ENCODE measurements at regions not wholly inside any gene's neighbourhood (a gene's known extent, or its start where the extent isn't known, plus 50 kb on each side); places are given as distances from the start of the nearest gene placed in this dataset.

GRCh38 chr18:1304392-1304992 is 399.8 kb downstream of the ADCYAP1 start:
- H3K27me3 ChIP-seq (ENCODE audit: insufficient read depth): no peaks in the 10 kb centered on the region
- DNase-seq: no peak
- no peak overlapping the region for H2AFZ ChIP-seq (ENCODE audit: low read depth)
- H3K27ac ChIP-seq (ENCODE audit: low read depth in 2 of 2, low read length in 1 of 2): no peak overlapping the region
- H3K9ac ChIP-seq: no peak overlapping the region
- H3K9me2 ChIP-seq: no peaks in the 10 kb centered on the region
- no peak overlapping the region for H3K4me2 ChIP-seq
- H3K4me3 ChIP-seq (ENCODE audit: low read depth in 2 of 2, low read length in 1 of 2): no peak overlapping the region
- no peaks in the 10 kb centered on the region for H3K4me1 ChIP-seq (ENCODE audit: control insufficient read depth in 1 of 2, insufficient read depth in 2 of 2, low read depth in 1 of 2, low read length in 1 of 2)
- ChIA-PET CTCF (no interaction called here), POLR2A (interaction anchor here (0.6 kb wide), 1 partner anchor 832 kb away, joined by 3 read pairs; no protein-coding TSS in a partner anchor)
- H3K9me3 ChIP-seq: no peaks in the 10 kb centered on the region
- no peaks in the 10 kb centered on the region for H3K79me2 ChIP-seq (ENCODE audit: insufficient read depth)
- no peaks in the 10 kb centered on the region for H4K20me1 ChIP-seq (ENCODE audit: insufficient read depth)
- no peaks in the 10 kb centered on the region for H3F3A ChIP-seq (replicated peaks; ENCODE audit: insufficient read depth)
- no peak for TF ChIP-seq ZBTB33 (IDR thresholded peaks at IDR 0.05; ENCODE audit: borderline replicate concordance, low read depth)
- TF ChIP-seq FOSL2 (IDR thresholded peaks at IDR 0.05; ENCODE audit: borderline replicate concordance, low read depth): no peak
- TF ChIP-seq FOXM1 (IDR thresholded peaks at IDR 0.05; ENCODE audit: low read depth): no peak
- TF ChIP-seq TAF1 (IDR thresholded peaks at IDR 0.05; ENCODE audit: borderline replicate concordance, low read depth, low read length): no peak
- no peak for TF ChIP-seq RAD21 (IDR thresholded peaks at IDR 0.05; ENCODE audit: low read length)
- no peak for TF ChIP-seq POLR2AphosphoS5 (IDR thresholded peaks at IDR 0.05; ENCODE audit: low read depth, low read length)
- no peak for TF ChIP-seq NRF1 (IDR thresholded peaks at IDR 0.05; ENCODE audit: low read depth, low read length)
- no peak for TF ChIP-seq GATA2 (CRISPR knock-in tag; IDR thresholded peaks at IDR 0.05)
- TF ChIP-seq RFX5 (IDR thresholded peaks at IDR 0.05; ENCODE audit: low read length): no peak
- TF ChIP-seq EZH2phosphoT487 (IDR thresholded peaks at IDR 0.05; ENCODE audit: borderline replicate concordance, low read depth): no peak
- no peaks in the 10 kb centered on the region for H3K36me3 ChIP-seq (replicated peaks in 1 of 2; ENCODE audit: control insufficient read depth in 1 of 2, insufficient read depth in 2 of 2, low read length in 1 of 2)
- 5% methylated on average over 4 of the region's 4 CpGs for WGBS (ENCODE audit: low lambda C conversion rate)

GRCh38 chr18:1306641-1307040 is 402.0 kb downstream of the ADCYAP1 start:
- no peak for DNase-seq
- Histone ChIP-seq H3K4me2 (no peak overlapping the region), H3K9ac (no peak overlapping the region), H2AFZ (ENCODE audit: low read depth) (no peak overlapping the region), H4K20me1 (ENCODE audit: insufficient read depth) (no peaks in the 10 kb centered on the region), H3F3A (replicated peaks; ENCODE audit: insufficient read depth) (no peaks in the 10 kb centered on the region), H3K36me3 (replicated peaks in 1 of 2; ENCODE audit: control insufficient read depth in 1 of 2, insufficient read depth in 2 of 2, low read length in 1 of 2) (no peaks in the 10 kb centered on the region), H3K9me2 (no peaks in the 10 kb centered on the region), H3K79me2 (ENCODE audit: insufficient read depth) (no peaks in the 10 kb centered on the region), H3K27ac (ENCODE audit: low read depth in 2 of 2, low read length in 1 of 2) (no peak overlapping the region), H3K9me3 (no peaks in the 10 kb centered on the region), H3K27me3 (ENCODE audit: insufficient read depth) (no peaks in the 10 kb centered on the region), H3K4me1 (ENCODE audit: control insufficient read depth in 1 of 2, insufficient read depth in 2 of 2, low read depth in 1 of 2, low read length in 1 of 2) (no peaks in the 10 kb centered on the region), H3K4me3 (ENCODE audit: low read depth in 2 of 2, low read length in 1 of 2) (no peak overlapping the region)
- WGBS (ENCODE audit: low lambda C conversion rate): 2% methylated on average over 2 of the region's 2 CpGs
- TF ChIP-seq RAD21 (IDR thresholded peaks at IDR 0.05; ENCODE audit: low read length): no peak
- no peak for TF ChIP-seq MXI1 (IDR thresholded peaks at IDR 0.05; ENCODE audit: low read depth, low read length)
- TF ChIP-seq, protein P1, sequence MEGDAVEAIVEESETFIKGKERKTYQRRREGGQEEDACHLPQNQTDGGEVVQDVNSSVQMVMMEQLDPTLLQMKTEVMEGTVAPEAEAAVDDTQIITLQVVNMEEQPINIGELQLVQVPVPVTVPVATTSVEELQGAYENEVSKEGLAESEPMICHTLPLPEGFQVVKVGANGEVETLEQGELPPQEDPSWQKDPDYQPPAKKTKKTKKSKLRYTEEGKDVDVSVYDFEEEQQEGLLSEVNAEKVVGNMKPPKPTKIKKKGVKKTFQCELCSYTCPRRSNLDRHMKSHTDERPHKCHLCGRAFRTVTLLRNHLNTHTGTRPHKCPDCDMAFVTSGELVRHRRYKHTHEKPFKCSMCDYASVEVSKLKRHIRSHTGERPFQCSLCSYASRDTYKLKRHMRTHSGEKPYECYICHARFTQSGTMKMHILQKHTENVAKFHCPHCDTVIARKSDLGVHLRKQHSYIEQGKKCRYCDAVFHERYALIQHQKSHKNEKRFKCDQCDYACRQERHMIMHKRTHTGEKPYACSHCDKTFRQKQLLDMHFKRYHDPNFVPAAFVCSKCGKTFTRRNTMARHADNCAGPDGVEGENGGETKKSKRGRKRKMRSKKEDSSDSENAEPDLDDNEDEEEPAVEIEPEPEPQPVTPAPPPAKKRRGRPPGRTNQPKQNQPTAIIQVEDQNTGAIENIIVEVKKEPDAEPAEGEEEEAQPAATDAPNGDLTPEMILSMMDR (IDR thresholded peaks at IDR 0.05): no peak
- TF ChIP-seq GABPA (IDR thresholded peaks at IDR 0.05; ENCODE audit: low read depth): no peak
- no peak for TF ChIP-seq YY1 (IDR thresholded peaks at IDR 0.05; ENCODE audit: low read depth)
- TF ChIP-seq MEF2A (IDR thresholded peaks at IDR 0.05; ENCODE audit: borderline replicate concordance, low read depth): no peak
- TF ChIP-seq TAF1 (IDR thresholded peaks at IDR 0.05; ENCODE audit: borderline replicate concordance, low read depth, low read length): no peak
- no peak for TF ChIP-seq POLR2AphosphoS5 (IDR thresholded peaks at IDR 0.05; ENCODE audit: low read depth, low read length)
- TF ChIP-seq TCF12 (IDR thresholded peaks at IDR 0.05): no peak
- no peak for TF ChIP-seq CHD2 (IDR thresholded peaks at IDR 0.05; ENCODE audit: low read length, partially characterized antibody)
- TF ChIP-seq SMC3 (IDR thresholded peaks at IDR 0.05; ENCODE audit: low read depth, low read length): no peak
- no peak for TF ChIP-seq GATA2 (CRISPR knock-in tag; IDR thresholded peaks at IDR 0.05)
- no peak for TF ChIP-seq ZBTB33 (IDR thresholded peaks at IDR 0.05; ENCODE audit: borderline replicate concordance, low read depth)
- TF ChIP-seq FOXM1 (IDR thresholded peaks at IDR 0.05; ENCODE audit: low read depth): no peak
- no peak for TF ChIP-seq EP300 (IDR thresholded peaks at IDR 0.05; ENCODE audit: borderline replicate concordance in 1 of 2, low read depth in 1 of 2, low read length in 1 of 2)
- TF ChIP-seq RCOR1 (IDR thresholded peaks at IDR 0.05; ENCODE audit: low read length): no peak
- TF ChIP-seq, protein P2, sequence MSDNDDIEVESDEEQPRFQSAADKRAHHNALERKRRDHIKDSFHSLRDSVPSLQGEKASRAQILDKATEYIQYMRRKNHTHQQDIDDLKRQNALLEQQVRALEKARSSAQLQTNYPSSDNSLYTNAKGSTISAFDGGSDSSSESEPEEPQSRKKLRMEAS (IDR thresholded peaks at IDR 0.05; ENCODE audit: low read depth): no peak
- POLR2A ChIA-PET: no interaction called here
- CTCF ChIA-PET: no interaction called here

All from SK-N-SH (cell line).